CD4-positive, alpha-beta T cell treated with Interleukin-17A for 4 hours (primary cell): ENCODE measurements at regions not wholly inside any gene's neighbourhood (a gene's known extent, or its start where the extent isn't known, plus 50 kb on each side); places are given as distances from the start of the nearest gene placed in this dataset.

Experiments
- DNase-seq: peaks from one replicate; pipeline ENCODE4 v3.0.0-alpha.2; 2020; ENCODE audit warnings: mixed read lengths

- DNase-seq, result no peak
Measured at GRCh38 chr12:39043424-39043822, 138.0 kb upstream of the CPNE8 start.

DNA sequence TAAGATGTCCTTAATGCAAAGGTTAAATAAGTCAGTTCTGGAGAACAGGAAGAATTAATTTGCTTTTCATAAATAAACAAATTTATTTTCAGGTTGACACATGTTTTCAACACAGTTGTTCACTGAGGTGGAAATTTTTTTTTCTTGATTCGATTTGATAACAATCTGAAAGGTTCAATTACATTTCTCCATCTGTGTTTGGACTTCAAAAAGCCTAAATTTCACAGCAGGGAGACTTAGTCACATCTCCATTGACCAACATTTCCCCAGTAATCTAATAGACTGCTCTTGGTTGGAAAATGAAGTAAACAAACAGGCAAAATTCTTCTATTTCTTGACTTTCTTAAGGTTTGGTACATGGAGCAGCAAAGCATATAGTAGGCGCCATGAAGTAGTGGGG is 134.9 kb upstream of the CPNE8 start:
- no peak for DNase-seq

GRCh38 chr12:39037115-39037514 is 131.7 kb upstream of the CPNE8 start:
- no peak for DNase-seq

DNA sequence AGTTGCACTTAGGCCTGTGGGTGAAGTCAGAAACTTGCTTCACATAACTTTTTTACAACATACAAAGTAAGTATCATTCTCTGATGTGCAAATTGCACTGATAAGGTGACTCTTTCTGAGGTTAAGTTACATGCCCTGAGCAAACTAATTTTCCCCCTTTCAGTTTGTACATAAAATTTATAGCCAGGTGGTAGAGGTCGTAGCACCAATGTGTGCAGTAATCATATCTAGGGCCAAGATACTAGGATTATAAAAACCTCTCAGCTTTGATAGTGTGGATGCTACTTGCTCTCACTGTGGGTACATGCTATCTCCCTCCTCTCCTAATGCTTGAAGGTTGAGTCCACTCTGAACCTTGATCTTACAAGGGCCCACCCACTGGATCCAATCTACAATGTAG is 130.7 kb upstream of the CPNE8 start:
- DNase-seq, result no peak

DNA sequence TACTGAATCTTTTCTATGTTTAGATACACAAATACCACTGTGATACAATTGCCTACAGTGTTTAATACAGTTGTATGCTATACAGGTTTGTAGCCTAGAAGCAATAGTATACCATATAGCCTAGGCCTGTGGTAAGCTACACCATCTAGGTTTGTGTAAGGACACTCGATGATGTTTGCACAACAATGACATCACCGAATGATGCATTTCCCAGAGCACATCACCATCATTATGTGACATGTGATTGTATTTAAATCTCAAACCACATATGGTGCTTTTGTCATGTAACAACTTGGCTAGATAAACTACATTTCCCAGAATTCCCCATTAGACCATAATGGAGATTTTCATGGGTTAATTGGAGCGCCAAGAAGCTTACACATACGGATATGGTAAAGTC is 128.4 kb upstream of the CPNE8 start:
- DNase-seq, result no peak

DNA sequence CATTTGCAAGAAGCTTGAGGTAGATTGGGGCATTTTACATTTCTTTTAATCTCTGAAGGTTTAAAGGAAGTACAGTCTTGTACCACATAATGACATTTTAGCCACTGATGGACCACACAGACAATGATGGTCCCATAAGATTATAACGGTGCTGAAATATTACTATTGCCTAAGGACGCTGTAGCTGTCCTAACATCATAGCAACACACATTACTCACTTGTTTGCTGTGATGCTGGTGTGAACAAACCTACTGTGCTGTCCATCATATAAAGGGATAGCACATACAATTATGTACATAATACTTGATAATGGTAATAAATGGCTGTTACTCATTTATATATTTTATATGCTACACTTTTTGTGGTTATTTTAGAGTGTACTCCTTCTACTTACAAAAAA is 127.1 kb upstream of the CPNE8 start:
- DNase-seq, result no peak

DNA sequence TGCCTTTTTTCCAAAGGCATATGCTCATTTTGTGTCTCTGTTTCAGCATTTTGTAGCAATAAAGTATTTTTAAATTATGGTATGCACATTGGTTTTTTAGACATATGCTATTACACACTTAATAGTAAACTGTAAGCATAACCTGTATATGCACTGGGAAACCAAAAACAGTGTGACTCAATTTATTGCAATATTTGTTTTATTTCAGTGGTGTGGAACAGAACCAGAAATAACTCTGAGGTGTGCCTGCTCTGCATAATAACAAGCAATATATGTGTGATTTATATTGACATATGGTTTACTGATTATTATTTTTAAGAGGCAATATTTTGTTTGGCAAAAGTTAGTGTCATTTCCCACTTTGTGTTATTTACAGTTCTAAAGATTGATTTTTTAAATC is 126.6 kb upstream of the CPNE8 start:
- DNase-seq, result no peak

- DNase-seq, result no peak
Measured at GRCh38 chr12:39028382-39028781, 123.0 kb upstream of the CPNE8 start.

DNA sequence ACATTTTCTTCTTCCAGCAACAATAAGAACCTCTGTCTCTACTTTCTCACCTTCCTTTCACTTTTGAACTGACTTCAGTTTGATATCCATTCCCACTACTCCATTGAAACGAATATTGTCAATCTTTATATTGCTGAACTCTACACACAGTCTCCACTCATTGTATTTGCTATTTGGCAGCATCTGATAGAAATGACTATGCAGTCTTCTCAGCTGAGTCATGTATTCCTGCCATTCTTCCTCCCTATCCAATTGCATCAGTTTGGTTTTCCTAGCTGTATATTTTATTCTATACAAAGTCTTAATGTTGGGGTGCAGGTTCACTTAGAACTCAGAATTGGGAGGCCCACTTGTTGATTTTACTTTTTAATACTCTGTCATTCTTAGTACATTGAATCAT is 107.5 kb upstream of the CPNE8 start:
- no peak for DNase-seq

DNA sequence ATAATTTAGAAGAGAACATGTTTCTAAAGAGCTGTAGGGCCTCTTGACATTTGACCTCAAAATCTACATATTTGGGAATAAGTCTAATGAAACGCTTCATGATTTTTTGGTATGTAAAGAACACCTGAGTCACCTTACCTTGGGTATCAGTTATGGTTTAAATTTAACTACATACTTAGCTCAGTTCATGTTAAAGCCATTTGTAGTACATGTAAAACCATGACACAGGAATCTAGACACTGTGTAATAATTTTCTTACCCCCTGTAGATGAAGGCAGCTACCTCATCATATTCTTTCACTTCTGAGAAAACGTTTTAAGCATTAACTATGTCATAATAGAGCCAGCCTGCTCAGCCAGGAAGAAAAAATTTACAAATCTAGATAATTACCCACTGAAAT is 105.8 kb upstream of the CPNE8 start:
- no peak for DNase-seq

DNA sequence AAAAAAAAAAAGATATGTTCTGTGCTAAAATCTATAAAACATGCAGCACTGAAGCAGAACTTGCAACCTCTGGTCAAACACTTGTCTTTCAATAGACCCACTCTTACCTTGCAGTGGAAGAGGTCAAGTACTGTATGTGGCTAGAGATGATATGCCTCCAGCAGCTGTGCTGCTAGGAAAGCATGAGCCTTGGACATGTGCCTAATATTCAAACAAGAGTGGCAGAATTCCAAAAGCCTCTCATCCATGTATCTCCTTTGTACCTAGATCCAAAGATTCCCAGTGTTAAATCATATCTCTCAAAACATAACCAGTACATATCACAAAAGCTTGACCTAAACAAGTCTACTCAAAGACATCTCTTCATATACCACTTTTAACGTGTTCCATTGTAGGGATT is 105.0 kb upstream of the CPNE8 start:
- DNase-seq, result no peak

- DNase-seq, result no peak
Measured at GRCh38 chr12:39007619-39008018, 102.2 kb upstream of the CPNE8 start.

DNA sequence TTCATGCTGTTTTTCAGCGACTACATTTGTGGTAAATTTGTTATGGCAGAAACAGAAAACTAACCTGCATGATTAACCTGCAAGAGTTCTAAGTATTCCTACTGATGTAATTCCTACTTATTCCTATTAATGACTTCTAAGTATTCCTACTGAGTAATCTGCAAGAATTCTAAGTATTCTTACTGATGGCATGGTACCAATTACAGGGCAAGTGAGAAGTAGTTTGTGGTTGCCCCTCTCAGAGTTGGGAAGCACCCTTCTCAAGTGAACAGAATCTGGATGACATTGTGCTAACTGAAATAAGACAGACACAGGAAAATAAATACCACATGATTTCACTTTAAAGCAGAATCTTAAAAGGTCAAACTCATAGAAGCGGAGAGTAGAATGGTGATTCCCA is 100.9 kb upstream of the CPNE8 start:
- no peak for DNase-seq

- no peak for DNase-seq
Measured at GRCh38 chr12:39005671-39006070, 100.3 kb upstream of the CPNE8 start.

- no peak for DNase-seq
Measured at GRCh38 chr12:39003541-39004155, 98.3 kb upstream of the CPNE8 start.

DNA sequence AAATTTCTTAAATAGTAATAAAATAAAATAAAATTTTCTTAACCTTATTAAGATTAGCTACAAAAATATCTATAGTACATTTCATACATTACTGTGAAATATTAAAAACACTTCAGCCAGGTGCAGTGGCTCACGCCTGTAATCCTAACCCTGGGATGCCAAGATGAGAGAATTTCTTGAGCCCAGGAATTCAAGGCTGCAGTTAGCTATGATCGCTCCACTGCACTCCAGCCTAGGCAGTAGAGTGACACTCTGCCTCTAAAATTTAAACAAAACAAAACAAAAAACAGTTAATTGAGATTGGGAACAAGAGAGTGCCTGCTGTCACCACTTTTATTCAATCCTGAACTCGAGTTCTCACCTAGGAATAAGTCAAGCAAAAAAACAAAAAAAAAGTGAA is 95.0 kb upstream of the CPNE8 start:
- DNase-seq, result no peak

GRCh38 chr12:38998887-38999482 is 93.6 kb upstream of the CPNE8 start:
- no peak for DNase-seq

DNA sequence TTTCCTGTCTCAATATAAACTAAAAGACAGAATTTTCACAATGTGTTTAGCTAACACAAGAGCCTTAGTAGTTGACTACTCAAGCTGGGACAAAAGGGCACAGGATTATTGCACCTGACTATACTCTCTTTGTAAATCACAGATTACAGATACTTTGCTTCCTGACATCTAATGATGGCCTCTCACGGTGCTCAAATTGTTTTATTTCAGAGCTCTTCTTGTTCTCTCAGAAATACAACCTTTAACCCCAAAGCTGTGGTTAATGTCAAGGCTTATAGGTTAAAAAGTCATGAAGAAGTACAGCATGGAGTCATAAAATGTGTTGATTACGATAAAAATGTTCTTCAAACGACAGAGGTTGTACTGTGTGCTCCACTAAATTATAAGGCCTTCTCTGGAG is 89.9 kb upstream of the CPNE8 start:
- DNase-seq, result no peak

GRCh38 chr12:38985961-38986360 is 80.6 kb upstream of the CPNE8 start:
- DNase-seq, result no peak

DNA sequence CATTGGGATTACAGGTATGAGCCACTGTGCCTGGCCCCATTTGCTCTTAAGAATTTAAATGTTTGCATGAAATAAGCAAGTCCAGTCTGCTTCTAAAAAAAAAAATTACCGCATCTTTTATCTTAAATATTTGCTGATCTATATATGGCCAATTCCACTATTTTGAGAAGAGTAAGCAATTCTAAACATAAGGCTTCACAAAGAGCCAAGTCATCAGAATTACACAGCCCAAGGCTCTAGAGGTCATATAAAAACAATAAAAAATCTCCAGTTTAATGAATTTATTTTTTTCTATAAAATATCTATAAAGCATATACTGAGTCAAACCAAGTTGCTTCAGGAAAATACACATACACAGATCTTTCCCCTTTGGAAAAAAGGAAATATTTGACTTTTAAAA is 79.0 kb upstream of the CPNE8 start:
- no peak for DNase-seq

- no peak for DNase-seq
Measured at GRCh38 chr12:38983117-38983571, 77.8 kb upstream of the CPNE8 start.

DNA sequence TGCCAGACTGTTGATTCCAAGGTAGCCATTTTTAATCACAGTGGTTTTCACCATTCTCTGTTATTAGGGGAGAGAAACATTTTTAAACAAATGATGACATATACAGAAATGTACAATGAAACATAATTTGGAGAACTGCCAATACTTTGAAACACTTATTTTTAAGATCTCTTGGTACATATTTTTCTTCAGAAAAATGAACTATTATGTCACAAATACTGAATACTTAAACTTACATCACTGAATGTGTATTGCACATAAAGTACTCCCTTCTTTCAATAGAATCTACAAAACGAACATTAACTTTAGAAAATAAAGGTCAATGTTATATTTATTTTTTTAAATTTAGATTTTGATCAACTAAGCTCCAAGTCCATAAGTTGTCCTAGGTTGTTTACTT is 71.7 kb upstream of the CPNE8 start:
- no peak for DNase-seq

GRCh38 chr12:38969706-38970105 is 64.3 kb upstream of the CPNE8 start:
- DNase-seq, result no peak

DNA sequence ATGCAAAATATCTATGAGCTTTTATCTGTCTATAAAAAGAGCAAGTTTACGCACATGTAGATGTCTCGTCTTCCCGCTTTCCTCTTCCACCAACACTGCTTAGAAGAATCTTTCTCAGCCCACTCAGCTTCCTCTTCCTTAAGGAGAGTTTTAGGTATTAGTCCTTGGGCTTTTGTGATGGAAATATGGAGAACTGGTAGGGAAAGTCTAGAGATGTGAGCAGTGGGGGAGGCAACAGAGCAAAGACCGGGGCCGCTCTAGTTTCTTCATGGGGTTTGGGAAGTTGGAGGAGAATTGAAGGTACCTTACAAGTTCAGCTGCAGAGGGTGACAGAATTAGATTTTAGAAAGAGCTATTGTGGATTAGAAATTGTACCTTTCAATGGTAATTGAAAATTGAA is 56.3 kb upstream of the CPNE8 start:
- no peak for DNase-seq

DNA sequence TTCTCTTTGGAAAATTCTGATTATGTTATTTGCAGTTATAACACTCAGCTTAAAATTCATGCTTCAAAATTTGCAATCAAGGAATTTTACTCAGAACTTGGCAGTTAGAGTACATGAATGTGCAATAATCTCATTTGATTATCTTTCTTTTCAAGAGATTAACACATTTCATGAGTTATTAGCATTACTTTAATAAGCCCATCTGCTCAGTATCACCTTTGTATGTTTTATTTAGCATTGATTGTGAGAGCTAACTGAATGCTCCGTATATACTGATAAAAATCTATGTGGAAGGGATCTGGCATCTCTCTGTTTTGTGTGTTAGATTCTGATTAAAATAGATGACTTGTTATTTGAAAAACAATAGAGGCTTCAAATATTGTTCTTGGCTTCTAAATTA is 55.6 kb upstream of the CPNE8 start:
- DNase-seq, result no peak
